ENCODE measurements at regions not wholly inside any gene's neighbourhood (a gene's known extent, or its start where the extent isn't known, plus 50 kb on each side); places are given as distances from the start of the nearest gene placed in this dataset.
A peak's percentile ranks its signal among the peaks of the same experiment; 100 is the strongest.

DNA sequence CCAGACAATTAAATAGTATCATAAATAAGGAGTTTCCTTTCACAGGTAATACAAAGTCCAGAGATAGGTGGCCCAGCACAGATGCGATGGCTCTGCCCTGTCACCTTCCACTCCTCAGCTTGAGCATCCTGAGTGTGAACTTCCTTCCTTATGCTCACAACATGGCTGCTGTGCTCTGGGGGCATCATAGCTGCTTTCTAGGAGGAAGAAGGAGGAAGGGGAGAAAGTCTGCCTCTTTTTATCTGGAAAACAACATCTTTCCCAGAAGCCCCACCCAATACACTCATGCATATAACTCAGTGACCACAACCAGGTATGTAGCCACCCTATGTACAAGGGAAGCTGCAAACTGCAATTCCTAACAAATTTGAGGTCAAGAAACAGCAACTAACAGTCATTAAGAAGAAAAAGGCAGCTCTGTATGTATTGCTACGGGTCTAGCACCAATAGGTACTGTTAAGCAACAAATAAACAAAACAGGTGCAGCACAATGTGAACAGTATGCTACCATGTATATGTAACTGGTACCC, 201.2 kb upstream of the UBL3 start:
- Mint-ChIP-seq H3K27me3 (no peaks in the 10 kb centered on the region), H3K9me3 (no peaks in the 10 kb centered on the region), H3K36me3 (ENCODE audit: low read depth) (no peaks in the 10 kb centered on the region), H3K4me3 (no peak overlapping the region), H3K27ac (peak overlapping the region; percentile 58), H3K4me1 (ENCODE audit: low read depth) (peaks cover 26% of the 10 kb centered on the region)
- intact Hi-C loops (cut with micrococcal nuclease), result no loop called here
- ChIA-PET CTCF (interaction anchor here (0.7 to 1.6 kb wide), 2 partner anchors 63 to 343 kb away, joined by 3 read pairs; no protein-coding TSS in a partner anchor), POLR2A (interaction anchor here (1.2 kb wide), 1 partner anchor 116 kb away, joined by 3 read pairs; no protein-coding TSS in a partner anchor)
- ATAC-seq (no peak), DNase-seq (no peak)
- TF ChIP-seq, protein P1, sequence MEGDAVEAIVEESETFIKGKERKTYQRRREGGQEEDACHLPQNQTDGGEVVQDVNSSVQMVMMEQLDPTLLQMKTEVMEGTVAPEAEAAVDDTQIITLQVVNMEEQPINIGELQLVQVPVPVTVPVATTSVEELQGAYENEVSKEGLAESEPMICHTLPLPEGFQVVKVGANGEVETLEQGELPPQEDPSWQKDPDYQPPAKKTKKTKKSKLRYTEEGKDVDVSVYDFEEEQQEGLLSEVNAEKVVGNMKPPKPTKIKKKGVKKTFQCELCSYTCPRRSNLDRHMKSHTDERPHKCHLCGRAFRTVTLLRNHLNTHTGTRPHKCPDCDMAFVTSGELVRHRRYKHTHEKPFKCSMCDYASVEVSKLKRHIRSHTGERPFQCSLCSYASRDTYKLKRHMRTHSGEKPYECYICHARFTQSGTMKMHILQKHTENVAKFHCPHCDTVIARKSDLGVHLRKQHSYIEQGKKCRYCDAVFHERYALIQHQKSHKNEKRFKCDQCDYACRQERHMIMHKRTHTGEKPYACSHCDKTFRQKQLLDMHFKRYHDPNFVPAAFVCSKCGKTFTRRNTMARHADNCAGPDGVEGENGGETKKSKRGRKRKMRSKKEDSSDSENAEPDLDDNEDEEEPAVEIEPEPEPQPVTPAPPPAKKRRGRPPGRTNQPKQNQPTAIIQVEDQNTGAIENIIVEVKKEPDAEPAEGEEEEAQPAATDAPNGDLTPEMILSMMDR (IDR thresholded peaks at IDR 0.05), result no peak

GRCh38 chr13:30049692-30050091, 199.3 kb upstream of the UBL3 start:
- Mint-ChIP-seq H3K36me3 (ENCODE audit: low read depth) (no peaks in the 10 kb centered on the region), H3K4me3 (no peak overlapping the region), H3K9me3 (no peaks in the 10 kb centered on the region), H3K27ac (no peak overlapping the region), H3K27me3 (no peaks in the 10 kb centered on the region), H3K4me1 (ENCODE audit: low read depth) (peaks cover 28% of the 10 kb centered on the region)
- ATAC-seq (peak; percentile 69), DNase-seq (peak; percentile 26)
- intact Hi-C loops (cut with micrococcal nuclease), result no loop called here
- ChIA-PET POLR2A (no interaction called here), CTCF (no interaction called here)
- TF ChIP-seq, protein P1 (IDR thresholded peaks at IDR 0.05), result no peak

GRCh38 chr13:30047154-30047874, 196.9 kb upstream of the UBL3 start:
- no peaks in the 10 kb centered on the region for H3K9me3 Mint-ChIP-seq
- intact Hi-C loops (cut with micrococcal nuclease), result no loop called here
- TF ChIP-seq, protein P1 (IDR thresholded peaks at IDR 0.05), result no peak
- ChIA-PET POLR2A (no interaction called here), CTCF (interaction anchor here (1.0 to 2.6 kb wide), 4 partner anchors 10 to 539 kb away, joined by 3 to 10 read pairs (median 4); no protein-coding TSS in a partner anchor)
- H3K4me3 Mint-ChIP-seq, result no peak overlapping the region
- peak; percentile 69 for ATAC-seq
- H3K4me1 Mint-ChIP-seq (ENCODE audit: low read depth), result peaks cover 26% of the 10 kb centered on the region
- H3K36me3 Mint-ChIP-seq (ENCODE audit: low read depth), result no peaks in the 10 kb centered on the region
- peak; percentile 57 for DNase-seq
- H3K27me3 Mint-ChIP-seq, result no peaks in the 10 kb centered on the region
- no peak overlapping the region for H3K27ac Mint-ChIP-seq

DNA sequence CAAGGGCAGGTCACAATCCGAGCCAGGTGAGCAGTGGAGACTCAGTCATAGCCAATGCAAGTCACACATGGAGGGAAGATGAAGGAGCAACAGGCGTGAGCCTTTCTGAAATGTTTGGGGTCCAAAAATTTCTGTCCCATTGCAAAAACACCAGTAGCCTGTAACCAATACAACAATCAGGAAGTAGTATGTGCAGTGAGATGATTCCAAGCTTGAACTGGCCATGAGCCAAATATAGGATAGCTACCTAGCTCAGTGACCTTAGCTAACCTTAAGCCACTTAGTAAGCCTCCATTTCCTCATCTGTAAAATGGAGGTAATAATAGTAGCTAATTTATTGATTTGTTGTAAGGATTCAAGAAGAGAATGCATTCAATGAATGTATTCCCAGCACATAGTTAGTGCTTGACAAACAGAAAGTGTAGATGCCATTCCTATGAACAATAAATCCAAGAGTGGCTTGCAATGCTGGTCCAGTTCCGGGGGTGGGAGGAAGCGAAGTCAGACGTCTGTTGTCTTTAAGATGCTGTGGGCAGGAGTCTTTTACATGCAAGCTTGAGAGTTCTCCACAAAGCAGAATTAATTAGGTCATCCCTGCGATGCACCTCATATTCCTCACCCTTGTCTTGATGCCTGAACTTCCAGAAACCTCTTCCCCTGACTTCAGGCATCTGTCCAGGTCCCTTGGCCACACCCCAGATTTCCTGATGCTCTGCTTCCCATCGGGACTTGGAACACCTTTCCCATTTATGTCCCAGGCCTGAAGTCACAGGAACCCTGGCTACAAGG, 195.7 kb upstream of the UBL3 start:
- Mint-ChIP-seq H3K36me3 (ENCODE audit: low read depth) (no peaks in the 10 kb centered on the region), H3K4me3 (no peak overlapping the region), H3K27ac (no peak overlapping the region), H3K4me1 (ENCODE audit: low read depth) (peaks cover 17% of the 10 kb centered on the region), H3K9me3 (no peaks in the 10 kb centered on the region), H3K27me3 (no peaks in the 10 kb centered on the region)
- CTCF ChIA-PET, result interaction anchor here (1.4 to 2.6 kb wide), 2 partner anchors 69 to 538 kb away, joined by 3 to 10 read pairs; no protein-coding TSS in a partner anchor
- POLR2A ChIA-PET, result no interaction called here
- DNase-seq (no peak), ATAC-seq (no peak)
- intact Hi-C loops (cut with micrococcal nuclease), result no loop called here
- TF ChIP-seq, protein P1 (IDR thresholded peaks at IDR 0.05), result no peak

Data from activated CD8-positive, alpha-beta T cell treated with anti-CD3 and anti-CD28 coated beads for 36 hours (primary cell).